NCI-H1436 (cell line): ENCODE measurements at regions not wholly inside any gene's neighbourhood (a gene's known extent, or its start where the extent isn't known, plus 50 kb on each side); places are given as distances from the start of the nearest gene placed in this dataset.
A peak's percentile ranks its signal among the peaks of the same experiment; 100 is the strongest.

Experiments used
- DNase-seq: peaks from one replicate; lab custom pipeline; 2025; lab: John Stamatoyannopoulos, UW

DNA sequence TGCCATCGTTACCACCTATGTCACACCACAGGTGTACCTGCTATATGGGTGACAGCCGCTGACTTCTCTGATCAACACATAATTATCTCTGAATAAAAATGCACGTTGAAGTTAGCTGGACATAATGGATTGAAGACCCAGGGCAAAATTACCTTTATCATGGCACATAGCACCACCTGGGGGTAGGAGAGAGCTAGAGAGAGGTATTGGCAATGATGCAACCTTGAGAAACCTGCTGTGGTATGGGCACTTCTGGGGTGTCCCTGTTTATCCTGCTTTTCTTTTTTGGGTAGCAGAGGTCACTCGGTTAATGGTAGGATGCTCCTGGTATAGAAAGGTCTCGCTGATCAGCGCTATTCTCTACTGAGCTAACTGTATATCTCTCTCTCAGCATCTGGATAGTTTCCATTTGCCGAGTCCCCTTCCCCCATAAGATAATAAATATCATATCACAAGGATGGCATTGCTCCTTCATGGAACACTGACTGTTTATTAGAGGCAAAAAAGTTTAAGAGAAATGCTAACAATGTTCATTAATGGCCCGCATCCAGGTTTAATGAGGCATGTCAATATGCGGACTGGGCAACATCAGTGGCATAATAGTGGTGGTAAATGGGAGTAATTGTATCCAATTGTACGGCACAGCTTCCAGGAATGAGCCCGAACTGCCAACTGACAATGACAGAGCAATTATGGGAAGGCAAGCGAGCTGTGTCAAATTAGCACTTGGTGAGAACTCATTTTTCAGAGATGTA, 323.1 kb downstream of the TFEC start:
- DNase-seq, result peak; percentile 72

DNA sequence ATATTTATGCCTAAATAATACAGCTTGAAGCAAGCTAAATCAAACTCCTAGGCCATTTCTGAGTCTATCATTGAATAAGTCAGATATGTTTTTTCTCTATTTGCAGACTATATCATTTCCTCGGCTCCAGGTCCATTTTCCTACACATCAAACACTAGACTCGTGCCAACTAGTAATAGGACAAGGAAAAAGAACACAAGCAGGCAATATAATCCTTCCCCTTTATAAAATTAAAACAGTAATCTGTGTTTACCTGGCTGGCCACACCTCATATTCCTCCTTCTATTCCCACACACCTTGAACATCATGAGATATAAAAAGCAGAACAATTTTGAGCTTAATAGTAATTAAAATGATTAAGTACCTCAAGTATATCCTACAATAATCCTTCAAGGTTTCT, 325.7 kb downstream of the TFEC start:
- no peak for DNase-seq

DNA sequence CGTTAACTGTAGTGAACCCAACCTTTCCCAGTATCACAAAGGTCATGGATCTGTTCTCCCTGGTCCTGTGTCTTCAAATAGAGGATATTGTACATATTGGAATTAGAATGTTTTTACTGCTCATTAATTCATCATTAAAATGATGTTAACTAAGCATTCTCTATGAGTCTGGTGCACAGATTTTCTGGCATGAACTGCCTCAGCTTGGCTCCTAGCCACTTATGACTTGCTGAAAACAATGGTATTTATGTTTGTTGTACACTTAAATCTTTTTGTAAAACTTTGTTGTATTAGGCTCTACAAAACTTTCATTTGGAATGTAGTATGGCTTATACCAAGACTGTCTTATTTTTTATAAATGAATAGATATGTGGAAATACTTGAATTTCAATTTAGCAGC, 329.4 kb downstream of the TFEC start:
- no peak for DNase-seq

DNA sequence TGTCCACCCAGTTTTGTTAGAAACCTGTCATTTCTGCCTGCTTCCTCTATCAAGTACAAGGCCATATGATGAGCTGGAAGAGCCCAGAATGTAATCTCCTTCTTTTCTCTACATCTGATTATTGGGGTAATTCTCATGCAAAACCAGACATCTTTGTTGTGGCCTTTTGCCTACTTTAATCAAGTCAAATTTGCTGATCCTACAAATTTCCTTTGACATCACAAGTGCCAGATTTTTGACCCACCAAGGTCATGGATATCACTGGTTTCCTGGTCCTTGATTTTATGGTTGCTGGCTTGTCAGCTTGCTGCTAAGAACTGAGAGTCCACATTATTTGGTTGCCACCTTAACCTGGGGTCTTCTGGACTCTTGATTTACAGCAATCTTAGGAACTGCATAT, 336.1 kb downstream of the TFEC start:
- no peak for DNase-seq

DNA sequence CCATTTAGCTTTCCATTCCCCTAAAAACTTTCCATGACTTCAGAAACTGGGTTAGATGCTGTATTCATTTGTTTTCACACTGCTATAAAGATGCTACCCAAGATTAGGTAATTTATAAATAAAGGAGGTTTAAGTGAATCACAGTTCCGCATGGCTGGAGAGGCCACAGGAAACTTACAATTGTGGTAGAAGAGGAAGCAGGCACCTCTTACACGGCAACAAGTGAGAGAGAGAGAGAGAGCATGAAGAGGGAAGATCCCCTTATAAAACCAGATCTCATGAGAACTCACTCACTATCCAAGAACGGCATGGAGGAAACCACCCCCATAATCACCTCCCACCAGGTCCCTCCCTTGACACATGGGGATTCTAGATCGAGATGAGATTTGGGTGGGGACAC, 336.8 kb downstream of the TFEC start:
- no peak for DNase-seq

DNA sequence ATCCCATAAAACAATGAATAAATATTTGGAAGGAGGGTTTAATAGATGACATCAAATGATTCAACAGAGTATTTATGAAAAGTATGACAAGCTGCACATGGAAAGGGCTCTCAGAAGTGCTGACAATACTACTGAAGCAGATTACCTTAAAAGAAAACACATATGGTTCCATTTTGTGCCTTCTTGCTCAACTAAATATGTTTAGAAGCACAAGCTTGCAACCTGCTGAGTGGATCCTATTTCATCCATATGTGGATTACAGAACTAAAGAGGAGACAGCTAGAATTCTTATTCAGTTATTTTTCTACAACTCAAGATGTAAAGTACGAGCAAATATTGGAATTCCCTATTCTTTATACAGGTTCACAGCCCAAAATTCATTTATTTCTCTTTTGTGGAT, 340.6 kb downstream of the TFEC start:
- no peak for DNase-seq

DNA sequence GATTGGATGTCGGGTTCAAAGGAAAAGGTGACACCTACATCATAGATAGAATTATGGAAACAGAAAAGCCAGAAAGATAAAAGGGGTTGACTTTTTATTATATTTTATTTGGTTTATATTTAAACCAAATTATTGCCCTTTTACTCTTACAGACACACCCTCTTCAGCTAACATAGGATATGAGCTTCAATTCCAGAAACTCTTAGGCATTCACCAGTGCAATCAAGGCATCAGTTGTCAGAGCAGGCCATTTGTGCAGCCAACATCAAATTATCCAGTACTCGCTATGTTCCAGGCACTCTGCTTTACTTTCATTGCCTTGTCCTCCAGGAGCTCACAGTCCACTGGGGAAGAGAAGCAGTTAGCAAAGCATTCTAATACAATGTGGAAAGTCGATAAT, 347.5 kb downstream of the TFEC start:
- DNase-seq, result no peak

DNA sequence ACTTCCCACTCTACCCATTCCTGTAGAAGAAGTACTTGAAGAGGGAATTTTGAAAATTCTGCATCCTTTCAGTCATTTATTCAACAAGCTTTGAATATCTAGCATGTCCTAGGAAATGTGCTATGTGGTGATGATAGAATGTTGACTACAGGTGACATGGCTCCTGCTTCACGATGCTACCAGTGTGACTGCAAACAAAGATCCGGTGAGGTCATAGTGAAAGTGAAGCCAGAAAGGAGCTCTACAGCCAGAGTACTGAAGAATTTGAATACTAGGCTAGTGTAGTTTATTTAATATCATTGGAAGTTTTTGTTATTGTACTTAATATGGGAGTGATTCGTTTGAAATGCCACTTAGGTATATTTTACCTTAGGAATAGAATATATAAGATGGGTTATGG, 348.1 kb downstream of the TFEC start:
- DNase-seq, result no peak

DNA sequence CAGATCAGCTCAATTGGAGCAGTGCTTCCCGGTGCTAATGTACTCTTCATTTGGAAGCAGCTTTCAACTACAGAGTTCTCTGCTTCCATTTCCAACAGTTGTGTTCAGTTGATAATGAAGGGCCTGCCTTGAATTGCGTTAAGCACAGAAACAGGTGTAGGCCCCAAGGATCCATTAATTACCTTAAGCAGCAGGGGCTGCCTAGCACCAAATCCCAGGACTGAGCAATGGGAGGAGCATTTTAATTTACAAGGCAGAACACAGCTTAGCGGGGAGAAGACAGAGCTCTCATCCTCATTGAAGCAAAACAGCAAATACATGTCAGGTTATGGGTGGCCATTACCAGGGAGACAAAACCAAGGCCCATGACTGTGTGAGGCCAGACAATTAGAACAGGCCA, 349.6 kb downstream of the TFEC start:
- DNase-seq, result no peak

DNA sequence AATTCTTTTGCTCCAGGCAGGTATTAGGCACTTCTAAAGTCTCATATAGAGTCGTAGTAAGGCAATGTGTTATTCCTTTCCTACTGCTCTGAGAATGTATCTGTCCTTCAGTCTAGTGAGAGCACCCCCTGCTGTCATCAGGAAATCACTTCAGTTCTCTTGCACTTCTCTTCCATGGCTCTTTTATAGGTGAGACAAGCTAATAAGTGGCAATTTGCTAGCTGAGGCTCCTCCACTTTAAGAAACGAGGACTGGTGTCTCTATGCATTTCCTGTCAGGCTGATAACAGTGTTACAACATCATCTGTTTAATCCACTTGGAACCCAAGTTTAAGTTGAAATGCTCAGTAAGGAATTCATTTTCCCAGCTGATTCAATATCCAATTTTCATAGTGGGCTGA, 350.6 kb downstream of the TFEC start:
- DNase-seq, result no peak

DNA sequence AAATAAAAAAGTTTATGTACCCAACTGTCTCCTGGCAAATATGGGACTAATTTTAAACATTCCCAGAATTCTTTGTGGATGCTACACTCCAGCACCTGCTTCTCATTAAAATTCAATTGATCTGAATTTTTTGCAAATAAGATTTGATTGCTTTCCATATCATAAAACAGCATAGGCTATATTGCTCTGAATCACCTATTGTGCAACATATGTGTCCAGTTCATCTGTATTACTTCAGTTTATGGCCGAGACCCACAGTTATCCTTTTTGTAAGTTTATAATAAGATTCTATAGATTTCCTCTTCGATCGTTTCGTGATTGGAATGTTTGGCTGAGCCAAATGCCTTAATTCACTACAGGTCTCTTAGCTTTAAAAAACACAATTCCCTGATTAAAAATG, 351.1 kb downstream of the TFEC start:
- DNase-seq, result no peak

DNA sequence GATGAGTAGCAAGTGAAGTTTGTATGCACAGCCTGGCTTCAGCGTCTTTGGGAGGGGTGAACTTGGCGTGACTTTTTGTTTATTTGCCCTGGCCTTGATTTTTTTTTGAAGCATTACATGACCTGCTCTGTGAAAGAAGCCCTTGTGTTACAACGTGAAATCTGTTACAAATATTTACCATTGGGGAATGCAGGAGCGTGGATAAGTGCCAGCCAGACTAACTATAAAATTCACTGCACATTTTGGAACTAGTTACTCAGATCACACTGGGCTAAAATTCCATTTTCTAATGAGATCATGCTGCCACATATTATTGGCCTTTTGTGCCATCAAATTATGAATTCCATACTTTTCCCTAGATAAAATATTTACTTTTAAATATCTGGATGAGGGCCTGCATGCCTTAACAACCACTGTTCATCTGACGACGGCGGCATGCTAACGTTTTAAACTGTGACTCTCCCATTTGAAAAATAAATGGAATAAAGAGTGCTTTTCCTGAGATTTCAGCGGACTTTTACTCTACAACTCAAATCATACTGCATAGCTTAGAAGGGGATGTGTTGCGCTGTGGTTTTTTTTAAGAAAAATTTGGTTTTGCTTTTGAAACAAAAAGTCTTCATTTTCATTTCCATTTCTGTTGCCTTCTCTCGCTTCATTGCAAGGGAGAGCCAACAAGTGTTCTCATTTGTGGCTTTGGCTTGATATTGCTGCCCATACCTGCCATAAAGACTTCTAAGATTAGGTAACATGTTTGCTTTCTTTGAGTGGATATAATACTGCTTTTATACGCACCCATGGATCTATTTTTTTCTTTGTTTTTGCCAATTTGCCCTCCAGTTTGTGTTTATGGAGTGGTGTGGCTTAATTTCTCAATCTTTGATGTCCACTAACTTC, 352.2 kb downstream of the TFEC start:
- DNase-seq, result no peak

DNA sequence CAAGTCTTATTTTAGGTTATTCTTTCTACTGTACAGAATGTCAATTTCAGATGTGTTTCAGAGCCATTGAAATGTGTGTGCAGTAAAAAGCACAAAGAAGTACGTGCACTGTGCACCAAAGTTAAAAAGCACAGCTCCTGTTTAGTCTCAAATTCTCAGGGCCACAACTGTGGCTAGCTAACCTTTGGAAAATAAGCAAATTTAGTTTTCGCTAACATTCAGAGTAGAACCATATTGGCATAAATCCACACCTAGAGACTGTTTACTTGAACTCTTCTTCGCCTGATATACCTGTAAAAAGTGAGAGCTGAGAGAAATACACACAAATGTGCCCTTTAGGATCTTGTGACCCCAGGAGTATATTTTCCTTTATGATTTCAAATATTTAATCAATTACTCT, 353.9 kb downstream of the TFEC start:
- DNase-seq, result no peak

DNA sequence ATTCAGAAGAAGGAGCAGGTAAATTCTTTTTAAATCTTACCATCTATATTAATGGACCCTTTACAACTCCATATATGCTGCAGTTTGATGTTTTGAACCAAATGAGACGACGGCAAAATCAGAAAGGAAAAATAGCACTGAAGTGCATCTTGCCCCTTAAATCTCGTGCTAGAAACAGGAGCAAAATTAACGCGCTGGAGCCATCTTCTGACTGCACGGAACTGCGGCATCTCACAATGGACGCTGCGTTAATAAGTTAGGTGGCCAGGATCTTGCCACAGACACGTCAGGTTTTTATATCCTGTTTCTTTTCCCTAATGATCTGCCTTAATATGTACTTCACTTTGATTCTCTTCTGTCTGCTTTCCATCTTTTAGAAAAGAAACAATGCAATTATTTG, 354.5 kb downstream of the TFEC start:
- DNase-seq, result peak; percentile 6

DNA sequence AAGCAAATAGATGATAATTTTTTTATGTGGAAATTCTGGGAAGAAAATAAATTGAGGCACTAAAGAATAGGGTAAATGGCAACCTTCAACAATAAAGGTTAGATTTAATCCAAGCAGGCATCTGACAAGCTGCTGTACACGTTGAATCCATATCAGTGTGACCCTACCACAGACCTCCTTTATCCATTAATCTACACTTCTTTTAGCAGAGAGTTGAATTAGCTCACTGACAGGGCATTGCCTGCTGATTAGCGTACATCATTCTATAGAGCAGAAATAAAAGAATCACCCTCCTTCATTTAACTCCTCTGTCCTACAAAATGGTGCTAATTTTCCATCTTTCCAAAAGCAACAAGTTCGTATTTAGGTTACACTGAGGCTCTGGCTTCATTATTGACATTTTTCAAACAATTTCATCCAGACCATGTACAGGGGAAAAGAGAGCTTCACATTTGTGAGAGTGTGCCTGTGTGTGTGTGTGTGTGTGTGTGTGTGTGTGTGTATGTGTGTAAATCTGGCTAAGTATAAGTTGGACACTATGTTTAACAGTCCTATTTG, 356.0 kb downstream of the TFEC start:
- no peak for DNase-seq

DNA sequence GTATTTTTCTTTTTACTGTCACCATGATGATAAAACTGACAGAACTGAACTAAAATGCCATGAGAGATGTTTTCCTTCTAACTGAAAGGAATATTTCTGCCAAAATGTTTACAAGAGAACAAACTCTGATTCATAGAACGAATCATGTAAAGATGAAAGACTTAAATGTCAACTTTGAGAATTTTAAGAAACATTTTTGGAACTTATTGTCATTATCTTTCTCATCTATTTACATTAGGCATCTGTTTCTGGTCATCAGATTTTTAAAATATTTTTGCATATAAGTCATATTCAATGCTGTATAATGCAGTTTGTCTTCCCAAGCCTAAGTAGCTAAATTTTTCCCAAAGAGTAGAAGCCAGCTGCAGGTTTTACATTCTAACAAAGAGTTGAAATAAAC, 358.5 kb downstream of the TFEC start:
- no peak for DNase-seq

DNA sequence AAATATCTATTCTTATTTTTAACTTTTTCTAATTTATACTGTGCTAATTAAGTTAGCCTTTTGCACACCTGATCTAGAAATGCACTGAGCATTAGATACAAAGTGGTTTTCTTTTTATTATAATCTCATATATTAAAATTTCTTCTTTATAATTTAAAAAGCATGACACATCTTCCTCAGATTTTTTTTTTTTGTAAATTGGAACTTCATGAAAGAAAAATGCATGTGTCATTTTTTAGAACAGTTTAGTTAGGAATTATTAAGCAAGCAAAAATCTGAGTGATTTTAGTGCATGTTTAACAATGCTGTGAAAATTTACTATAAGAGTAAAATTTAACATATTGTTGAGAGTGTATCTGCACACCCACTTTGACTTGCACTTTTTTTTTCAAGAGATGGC, 367.9 kb downstream of the TFEC start:
- no peak for DNase-seq

DNA sequence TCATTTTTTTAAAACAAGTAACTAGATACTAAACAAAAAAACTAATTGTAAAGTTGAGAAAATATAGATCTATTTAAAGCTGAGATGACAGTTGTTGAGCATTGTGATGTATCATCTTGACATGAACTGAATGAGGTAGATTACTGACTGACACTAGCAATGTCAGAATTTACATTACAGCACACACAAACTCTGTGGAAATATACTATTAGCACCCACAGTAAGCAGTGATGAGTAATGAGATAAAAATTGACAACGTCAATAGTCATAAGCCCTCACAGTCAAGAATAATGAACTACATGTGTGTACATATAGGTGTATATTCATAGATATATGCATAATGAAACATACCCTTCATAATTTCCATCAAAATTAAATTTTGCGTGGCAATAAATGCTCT, 368.4 kb downstream of the TFEC start:
- DNase-seq, result no peak

DNA sequence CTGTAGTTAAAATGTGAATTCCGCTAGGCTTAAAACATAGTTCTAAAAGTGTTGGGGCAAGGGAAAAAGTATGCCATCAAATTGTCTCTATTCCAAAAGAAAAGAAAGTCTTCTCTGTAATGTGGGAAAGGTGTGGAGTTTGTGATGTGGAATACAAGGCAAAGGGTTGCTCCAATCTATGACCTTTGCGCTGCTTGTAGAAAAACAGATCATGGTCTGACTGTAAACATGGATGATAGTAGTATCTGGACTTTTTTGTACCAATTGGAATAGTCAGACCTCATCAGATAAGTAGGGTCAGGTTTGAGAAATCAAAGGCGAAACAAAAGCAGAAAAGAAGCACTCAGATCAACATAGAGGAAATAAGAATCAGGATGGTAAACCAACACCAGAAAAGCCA, 372.3 kb downstream of the TFEC start:
- no peak for DNase-seq

DNA sequence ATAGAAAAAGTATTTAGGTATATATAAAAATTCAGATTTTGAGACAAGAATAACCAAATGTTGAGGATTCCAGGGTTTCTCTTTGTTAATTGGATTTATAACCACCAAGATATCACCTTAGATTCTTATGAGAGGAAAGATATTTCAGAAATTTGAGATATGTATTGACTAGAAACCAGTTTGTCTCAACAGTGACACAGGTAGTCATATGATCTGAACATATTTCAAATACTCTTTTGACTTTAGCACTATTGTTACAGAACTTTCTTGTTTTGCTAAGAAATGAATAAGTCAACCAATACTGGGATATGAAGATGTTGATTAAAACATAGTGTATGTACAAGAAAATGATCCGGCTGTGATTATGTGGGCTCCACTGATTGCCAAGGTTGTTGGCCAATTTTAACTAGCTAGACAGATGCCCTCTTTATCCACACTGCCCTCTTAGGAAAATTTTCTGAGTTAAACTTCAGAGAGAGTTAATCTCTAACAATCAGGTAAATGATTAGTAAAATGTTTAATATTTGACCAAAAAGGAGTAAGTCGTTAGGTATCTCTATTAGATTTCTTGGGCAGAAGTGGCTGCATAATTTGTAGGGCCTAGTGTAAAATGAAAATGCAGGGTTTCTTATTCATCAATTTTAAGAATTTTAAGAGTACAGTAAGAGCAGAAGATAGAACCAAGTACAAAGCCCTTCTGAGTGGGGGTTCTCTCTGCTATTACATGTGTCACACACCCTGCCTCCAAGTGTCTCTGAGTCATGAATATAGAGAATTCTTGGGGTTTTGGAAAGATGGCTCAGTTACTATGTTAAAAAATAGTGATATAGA, 376.0 kb downstream of the TFEC start:
- DNase-seq, result no peak

DNA sequence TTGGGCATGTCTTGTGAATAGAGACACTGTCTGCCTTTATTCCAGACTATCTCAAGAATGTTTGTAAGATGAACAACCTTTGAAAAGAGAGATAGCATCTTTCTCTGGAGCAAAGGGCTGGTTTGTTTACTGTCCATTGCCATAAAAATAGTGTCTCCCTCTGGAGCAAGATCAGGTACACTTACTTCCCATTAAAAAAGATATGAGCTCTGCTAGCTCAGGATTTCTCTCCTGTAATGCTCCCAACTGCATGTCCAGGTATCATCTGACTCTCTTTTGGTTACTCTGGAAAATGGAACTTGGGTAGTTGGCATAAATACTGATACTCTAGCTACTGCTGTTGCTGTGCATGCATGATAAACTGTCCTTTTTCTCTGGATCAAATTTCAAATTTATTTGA, 381.1 kb downstream of the TFEC start:
- no peak for DNase-seq

DNA sequence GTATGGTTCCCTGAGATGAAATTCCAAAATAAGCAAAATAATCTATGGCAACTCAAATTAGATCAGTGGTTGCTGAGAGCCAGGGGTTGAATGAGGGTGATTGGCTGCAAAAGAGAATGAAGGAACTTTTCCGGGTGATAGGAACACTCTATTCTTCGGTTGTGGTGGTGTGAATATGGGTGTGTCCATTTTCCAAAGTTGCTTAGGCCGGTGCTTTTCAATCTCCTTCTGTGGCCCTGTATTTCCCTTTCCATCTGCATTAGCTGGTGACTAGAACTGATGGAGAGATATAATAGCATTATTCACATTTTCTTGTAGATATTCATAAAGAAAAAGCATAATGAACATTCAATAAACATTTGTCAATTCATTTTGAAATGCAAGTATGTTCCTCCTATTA, 382.9 kb downstream of the TFEC start:
- no peak for DNase-seq
